WTC11 (cell line): ENCODE measurements at regions not wholly inside any gene's neighbourhood (a gene's known extent, or its start where the extent isn't known, plus 50 kb on each side); places are given as distances from the start of the nearest gene placed in this dataset.
"Not testable (repeated sequence)": the region's sequence is repeated elsewhere in the genome, so short reads cannot be mapped to it uniquely, and the experiment has no call there.

Experiments used
- ATAC-seq: fragments of 200-7000 bp; cut with Tn5 transposase; 2 replicates; pipeline ENCODE4 v1.10.0; 2021; ENCODE audit warnings: mild to moderate bottlenecking, moderate library complexity
- CTCF ChIA-PET: fragments of 300-600 bp; sonication (Branson Sonifier 250); formaldehyde crosslinking; loops from one replicate; lab custom pipeline; 2021; ENCODE audit warnings: antibody characterized with exemption; lab: Charles Lee
- POLR2A ChIA-PET: fragments of 350-600 bp; sonication (Branson Sonifier 250); formaldehyde crosslinking; loops from one replicate; lab custom pipeline; 2021; ENCODE audit warnings: antibody characterized with exemption; lab: Charles Lee
- DNase-seq: peaks from one replicate; pipeline ENCODE4 v3.0.0; 2021; ENCODE audit warnings: low spot score
- H3K27ac Mint-ChIP-seq: 2 replicates; pipeline ENCODE4 v1.8.0; 2021; ENCODE audit warnings: mixed read lengths
- H3K27me3 Mint-ChIP-seq: 2 replicates; pipeline ENCODE4 v1.8.0; 2021; ENCODE audit warnings: low read depth, mild to moderate bottlenecking, moderate library complexity, mixed read lengths
- H3K36me3 Mint-ChIP-seq: 2 replicates; pipeline ENCODE4 v1.8.0; 2021; ENCODE audit warnings: mixed read lengths
- H3K4me1 Mint-ChIP-seq: 2 replicates; pipeline ENCODE4 v1.8.0; 2022; ENCODE audit warnings: mixed read lengths
- H3K4me3 Mint-ChIP-seq: 2 replicates; pipeline ENCODE4 v1.8.0; 2021; ENCODE audit warnings: mild to moderate bottlenecking, moderate library complexity, mixed read lengths
- H3K9me3 Mint-ChIP-seq: 2 replicates; pipeline ENCODE4 v1.8.0; 2021; ENCODE audit warnings: mixed read lengths
- ATF1 ChIP-seq: sonication (generic); formaldehyde crosslinking; IDR thresholded peaks from 2 replicates; pipeline ENCODE4 v1.8.1; 2023; ENCODE audit warnings: mild to moderate bottlenecking, moderate library complexity, missing genetic modification reagents
- ATF3 ChIP-seq: sonication (generic); formaldehyde crosslinking; conservative IDR thresholded peaks from 2 replicates; pipeline ENCODE4 v1.8.1; 2022; ENCODE audit warnings: mild to moderate bottlenecking, missing genetic modification reagents
- ESRRA ChIP-seq: sonication (generic); formaldehyde crosslinking; IDR thresholded peaks from 2 replicates; pipeline ENCODE4 v1.8.1; 2022; ENCODE audit warnings: mild to moderate bottlenecking, missing genetic modification reagents, borderline replicate concordance
- FOXK1 ChIP-seq: sonication (generic); formaldehyde crosslinking; IDR thresholded peaks from 2 replicates; pipeline ENCODE4 v1.8.0; 2022; ENCODE audit warnings: mild to moderate bottlenecking, moderate library complexity, missing genetic modification reagents
- MAX ChIP-seq: sonication (generic); formaldehyde crosslinking; IDR thresholded peaks from 2 replicates; pipeline ENCODE4 v1.8.0; 2022; ENCODE audit warnings: mild to moderate bottlenecking, missing genetic modification reagents
- SOX15 ChIP-seq: fragments of 250-450 bp; sonication (Bioruptor Pico); IDR thresholded peaks from 2 replicates; pipeline ENCODE4 v1.9.0; 2021; ENCODE audit warnings: mild to moderate bottlenecking
- TCF7 ChIP-seq: sonication (generic); formaldehyde crosslinking; IDR thresholded peaks from 2 replicates; pipeline ENCODE4 v1.8.0; 2022; ENCODE audit warnings: mild to moderate bottlenecking, low read depth, missing genetic modification reagents, moderate library complexity
- ZNF121 ChIP-seq: sonication (generic); formaldehyde crosslinking; IDR thresholded peaks from 2 replicates; pipeline ENCODE4 v1.8.0; 2023; ENCODE audit warnings: missing genetic modification reagents
- ZNF138 ChIP-seq: sonication (generic); formaldehyde crosslinking; conservative IDR thresholded peaks from 2 replicates; pipeline ENCODE4 v1.8.1; 2022; ENCODE audit warnings: mild to moderate bottlenecking, moderate library complexity, missing genetic modification reagents
- ZNF263 ChIP-seq: sonication (generic); formaldehyde crosslinking; IDR thresholded peaks from 2 replicates; pipeline ENCODE4 v1.8.1; 2022; ENCODE audit warnings: low read depth, mild to moderate bottlenecking, moderate library complexity, missing genetic modification reagents
- ZNF396 ChIP-seq: fragments of 250-450 bp; sonication (Bioruptor Pico); IDR thresholded peaks from 2 replicates; pipeline ENCODE4 v1.8.0; 2021; ENCODE audit warnings: mild to moderate bottlenecking, moderate library complexity, borderline replicate concordance
- TF ChIP-seq, protein P1 (sequence below): sonication (generic); formaldehyde crosslinking; IDR thresholded peaks from 2 replicates; pipeline ENCODE4 v1.8.1; 2022; ENCODE audit warnings: low read depth, mild to moderate bottlenecking, moderate library complexity, missing genetic modification reagents, borderline replicate concordance
- TF ChIP-seq, protein P2 (sequence below): sonication (generic); formaldehyde crosslinking; conservative IDR thresholded peaks from 2 replicates; pipeline ENCODE4 v1.8.1; 2023; ENCODE audit warnings: mild to moderate bottlenecking, low read depth, missing genetic modification reagents, moderate library complexity
- TF ChIP-seq, protein P3 (sequence below): sonication (generic); formaldehyde crosslinking; IDR thresholded peaks from 2 replicates; pipeline ENCODE4 v1.8.0; 2023; ENCODE audit warnings: missing genetic modification reagents
- TF ChIP-seq, protein P4 (sequence below): sonication (generic); formaldehyde crosslinking; IDR thresholded peaks from 2 replicates; pipeline ENCODE4 v1.8.0; 2022; ENCODE audit warnings: mild to moderate bottlenecking, missing genetic modification reagents

DNA sequence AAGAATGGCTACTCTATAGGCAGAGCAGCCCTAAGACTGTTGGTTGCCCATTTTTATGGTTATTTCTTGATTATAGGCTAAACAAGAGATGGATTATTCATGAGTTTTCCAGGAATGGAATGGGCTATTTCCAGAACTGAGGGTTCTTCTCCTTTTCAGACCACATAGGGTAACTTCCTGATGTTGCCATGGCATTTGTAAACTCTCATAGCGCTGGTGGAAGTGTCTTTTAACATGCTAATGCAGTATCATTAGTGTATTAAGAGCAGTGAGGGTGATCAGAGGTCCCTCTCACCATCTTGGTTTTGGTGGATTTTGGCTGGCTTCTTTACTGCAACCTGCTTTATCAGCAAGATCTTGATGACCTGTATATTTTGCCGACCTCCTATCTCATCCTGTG, 904.6 kb upstream of the FBXO33 start:
- ChIA-PET CTCF (no interaction called here), POLR2A (no interaction called here)
- H3K36me3 Mint-ChIP-seq: peaks cover 29% of the 10 kb centered on the region
- H3K4me1 Mint-ChIP-seq: peaks cover 54% of the 10 kb centered on the region
- DNase-seq: no peak
- no peaks in the 10 kb centered on the region for H3K27me3 Mint-ChIP-seq
- no peak for TF ChIP-seq MAX (CRISPR knock-in tag)
- TF ChIP-seq ZNF396: peak; percentile 19; the same call in 1 of the 2 replicates
- TF ChIP-seq, protein P1, sequence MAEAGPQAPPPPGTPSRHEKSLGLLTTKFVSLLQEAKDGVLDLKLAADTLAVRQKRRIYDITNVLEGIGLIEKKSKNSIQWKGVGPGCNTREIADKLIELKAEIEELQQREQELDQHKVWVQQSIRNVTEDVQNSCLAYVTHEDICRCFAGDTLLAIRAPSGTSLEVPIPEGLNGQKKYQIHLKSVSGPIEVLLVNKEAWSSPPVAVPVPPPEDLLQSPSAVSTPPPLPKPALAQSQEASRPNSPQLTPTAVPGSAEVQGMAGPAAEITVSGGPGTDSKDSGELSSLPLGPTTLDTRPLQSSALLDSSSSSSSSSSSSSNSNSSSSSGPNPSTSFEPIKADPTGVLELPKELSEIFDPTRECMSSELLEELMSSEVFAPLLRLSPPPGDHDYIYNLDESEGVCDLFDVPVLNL (CRISPR knock-in tag): no peak
- TF ChIP-seq ATF1: no peak
- TF ChIP-seq ATF3 (CRISPR knock-in tag): no peak
- no peak for TF ChIP-seq ESRRA (CRISPR knock-in tag)
- TF ChIP-seq, protein P2, sequence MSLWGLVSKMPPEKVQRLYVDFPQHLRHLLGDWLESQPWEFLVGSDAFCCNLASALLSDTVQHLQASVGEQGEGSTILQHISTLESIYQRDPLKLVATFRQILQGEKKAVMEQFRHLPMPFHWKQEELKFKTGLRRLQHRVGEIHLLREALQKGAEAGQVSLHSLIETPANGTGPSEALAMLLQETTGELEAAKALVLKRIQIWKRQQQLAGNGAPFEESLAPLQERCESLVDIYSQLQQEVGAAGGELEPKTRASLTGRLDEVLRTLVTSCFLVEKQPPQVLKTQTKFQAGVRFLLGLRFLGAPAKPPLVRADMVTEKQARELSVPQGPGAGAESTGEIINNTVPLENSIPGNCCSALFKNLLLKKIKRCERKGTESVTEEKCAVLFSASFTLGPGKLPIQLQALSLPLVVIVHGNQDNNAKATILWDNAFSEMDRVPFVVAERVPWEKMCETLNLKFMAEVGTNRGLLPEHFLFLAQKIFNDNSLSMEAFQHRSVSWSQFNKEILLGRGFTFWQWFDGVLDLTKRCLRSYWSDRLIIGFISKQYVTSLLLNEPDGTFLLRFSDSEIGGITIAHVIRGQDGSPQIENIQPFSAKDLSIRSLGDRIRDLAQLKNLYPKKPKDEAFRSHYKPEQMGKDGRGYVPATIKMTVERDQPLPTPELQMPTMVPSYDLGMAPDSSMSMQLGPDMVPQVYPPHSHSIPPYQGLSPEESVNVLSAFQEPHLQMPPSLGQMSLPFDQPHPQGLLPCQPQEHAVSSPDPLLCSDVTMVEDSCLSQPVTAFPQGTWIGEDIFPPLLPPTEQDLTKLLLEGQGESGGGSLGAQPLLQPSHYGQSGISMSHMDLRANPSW (CRISPR knock-in tag): no peak
- TF ChIP-seq, all 79 proteins: peak for 1
- peak; percentile 81 for ATAC-seq
- H3K9me3 Mint-ChIP-seq: peaks cover 31% of the 10 kb centered on the region
- H3K4me3 Mint-ChIP-seq: no peak overlapping the region
- H3K27ac Mint-ChIP-seq: peak overlapping the region; percentile 11; the same call in 1 of the 2 replicates

GRCh38 chr14:40326519-40326918, 894.3 kb upstream of the FBXO33 start:
- peaks cover 21% of the 10 kb centered on the region for H3K36me3 Mint-ChIP-seq
- H3K27me3 Mint-ChIP-seq, POLR2A ChIA-PET, ATAC-seq, H3K27ac Mint-ChIP-seq, CTCF ChIA-PET: not testable (repeated sequence)
- H3K9me3 Mint-ChIP-seq: peaks cover 27% of the 10 kb centered on the region
- peak overlapping the region; percentile 54 for H3K4me3 Mint-ChIP-seq
- 0 out of 2 replicates have a peak, but pooled peaks have one; percentile 40 for TF ChIP-seq FOXK1
- peak; percentile 62 for DNase-seq
- peaks cover 12% of the 10 kb centered on the region; the same call in 1 of the 2 replicates for H3K4me1 Mint-ChIP-seq

DNA sequence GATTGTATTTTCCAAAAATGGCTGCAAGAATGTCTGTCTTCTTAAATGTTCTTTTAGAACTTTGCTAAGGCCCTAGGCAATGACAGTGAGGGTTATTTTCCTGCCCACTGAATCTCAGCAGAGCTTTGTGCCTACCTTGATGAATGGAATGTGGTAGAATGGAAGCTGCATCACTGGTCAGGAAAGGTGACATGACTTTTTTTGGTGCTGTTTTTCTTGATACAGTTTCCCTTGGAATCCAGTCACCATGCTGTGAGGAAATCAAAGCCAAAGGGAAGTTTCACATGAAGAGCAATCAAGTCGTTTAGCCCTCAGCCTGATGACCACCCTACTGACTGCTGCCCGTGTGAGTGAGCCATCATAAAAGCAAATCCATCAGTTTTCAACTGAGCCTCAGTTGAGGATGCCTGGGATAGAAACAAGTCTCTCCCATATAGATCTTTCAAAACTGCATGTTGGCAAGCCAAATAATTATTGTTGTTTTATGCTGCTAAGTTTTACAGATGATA, 886.0 kb upstream of the FBXO33 start:
- Mint-ChIP-seq H3K27me3 (no peaks in the 10 kb centered on the region), H3K4me3 (no peak overlapping the region), H3K4me1 (peaks cover 15% of the 10 kb centered on the region), H3K27ac (0 out of 2 replicates have a peak overlapping the region, but pooled peaks have one; percentile 32), H3K9me3 (peaks cover 26% of the 10 kb centered on the region), H3K36me3 (peaks cover 20% of the 10 kb centered on the region)
- no peak for DNase-seq
- ChIA-PET CTCF (interaction anchor here (0.6 kb wide), 1 partner anchor 838 kb away, joined by 3 read pairs; no protein-coding TSS in a partner anchor), POLR2A (no interaction called here)
- TF ChIP-seq, protein P3, sequence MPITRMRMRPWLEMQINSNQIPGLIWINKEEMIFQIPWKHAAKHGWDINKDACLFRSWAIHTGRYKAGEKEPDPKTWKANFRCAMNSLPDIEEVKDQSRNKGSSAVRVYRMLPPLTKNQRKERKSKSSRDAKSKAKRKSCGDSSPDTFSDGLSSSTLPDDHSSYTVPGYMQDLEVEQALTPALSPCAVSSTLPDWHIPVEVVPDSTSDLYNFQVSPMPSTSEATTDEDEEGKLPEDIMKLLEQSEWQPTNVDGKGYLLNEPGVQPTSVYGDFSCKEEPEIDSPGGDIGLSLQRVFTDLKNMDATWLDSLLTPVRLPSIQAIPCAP (CRISPR knock-in tag): no peak
- TF ChIP-seq, protein P4, sequence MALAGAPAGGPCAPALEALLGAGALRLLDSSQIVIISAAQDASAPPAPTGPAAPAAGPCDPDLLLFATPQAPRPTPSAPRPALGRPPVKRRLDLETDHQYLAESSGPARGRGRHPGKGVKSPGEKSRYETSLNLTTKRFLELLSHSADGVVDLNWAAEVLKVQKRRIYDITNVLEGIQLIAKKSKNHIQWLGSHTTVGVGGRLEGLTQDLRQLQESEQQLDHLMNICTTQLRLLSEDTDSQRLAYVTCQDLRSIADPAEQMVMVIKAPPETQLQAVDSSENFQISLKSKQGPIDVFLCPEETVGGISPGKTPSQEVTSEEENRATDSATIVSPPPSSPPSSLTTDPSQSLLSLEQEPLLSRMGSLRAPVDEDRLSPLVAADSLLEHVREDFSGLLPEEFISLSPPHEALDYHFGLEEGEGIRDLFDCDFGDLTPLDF (CRISPR knock-in tag): no peak
- TF ChIP-seq, protein P2 (CRISPR knock-in tag): no peak
- no peak for TF ChIP-seq ZNF121
- no peak for TF ChIP-seq ZNF263 (CRISPR knock-in tag)
- no peak for TF ChIP-seq TCF7 (CRISPR knock-in tag)
- TF ChIP-seq ZNF138 (CRISPR knock-in tag): no peak
- TF ChIP-seq SOX15: no peak
- ATAC-seq: peak; percentile 85
